GM23338 (cell line): ENCODE measurements at regions not wholly inside any gene's neighbourhood (a gene's known extent, or its start where the extent isn't known, plus 50 kb on each side); places are given as distances from the start of the nearest gene placed in this dataset.
A peak's percentile ranks its signal among the peaks of the same experiment; 100 is the strongest.

ENCODE experiments used
- ATAC-seq: fragments of 200-7000 bp; cut with Tn5 transposase; 3 replicates; pipeline ENCODE4 v1.9.1; 2020
- DNase-seq: peaks from one replicate; pipeline ENCODE4 v3.0.0-alpha.2; 2015; ENCODE audit warnings: low spot score
- H2AFZ ChIP-seq: fragments of 200-600 bp; sonication (generic); 2 replicates; pipeline ENCODE4 v1.8.0; 2016; ENCODE audit warnings: antibody characterized with exemption, mild to moderate bottlenecking, moderate library complexity
- H3F3A ChIP-seq: fragments of 200-600 bp; sonication (generic); replicated peaks from 2 replicates; pipeline ENCODE4 v1.8.0; 2017; ENCODE audit warnings: antibody characterized with exemption, mixed run types, low read depth
- H3K27ac ChIP-seq: fragments of 200-600 bp; sonication (generic); 2 replicates; pipeline ENCODE4 v1.6.1; 2016; ENCODE audit warnings: low read depth
- H3K27me3 ChIP-seq: fragments of 200-600 bp; sonication (generic); 2 replicates; pipeline ENCODE4 v1.8.0; 2016; ENCODE audit warnings: mild to moderate bottlenecking, mixed run types, moderate library complexity; ENCODE audit not compliant: insufficient read depth
- H3K36me3 ChIP-seq: fragments of 200-600 bp; sonication (generic); 2 replicates; pipeline ENCODE4 v1.8.0; 2016; ENCODE audit warnings: mild to moderate bottlenecking; ENCODE audit not compliant: insufficient read depth
- H3K4me1 ChIP-seq: fragments of 200-600 bp; sonication (generic); 2 replicates; pipeline ENCODE4 v1.8.0; 2016; ENCODE audit warnings: mild to moderate bottlenecking, moderate library complexity; ENCODE audit not compliant: insufficient read depth
- H3K4me2 ChIP-seq: fragments of 200-600 bp; sonication (generic); 2 replicates; pipeline ENCODE4 v1.7.1; 2017; ENCODE audit warnings: mixed run types
- H3K4me3 ChIP-seq: fragments of 200-600 bp; sonication (generic); 2 replicates; pipeline ENCODE4 v1.6.1; 2016; ENCODE audit warnings: mixed run types
- H3K79me2 ChIP-seq: fragments of 200-600 bp; sonication (generic); replicated peaks from 2 replicates; pipeline ENCODE4 v1.8.0; 2017; ENCODE audit warnings: mild to moderate bottlenecking; ENCODE audit not compliant: insufficient read depth
- H3K9me2 ChIP-seq: fragments of 200-600 bp; sonication (generic); 2 replicates; pipeline ENCODE4 v1.8.0; 2017; ENCODE audit not compliant: insufficient read depth
- H4K20me1 ChIP-seq: fragments of 200-600 bp; sonication (generic); replicated peaks from 2 replicates; pipeline ENCODE4 v1.8.0; 2017; ENCODE audit warnings: mild to moderate bottlenecking; ENCODE audit not compliant: insufficient read depth
- H3K27ac Mint-ChIP-seq: 2 replicates; pipeline ENCODE4 v1.8.0; 2020; ENCODE audit warnings: inconsistent platforms, mild to moderate bottlenecking, moderate library complexity, mixed read lengths
- H3K27me3 Mint-ChIP-seq: 3 replicates; pipeline ENCODE4 v1.8.0; 2022; ENCODE audit warnings: low read depth, mild to moderate bottlenecking, moderate library complexity, mixed read lengths, inconsistent platforms; ENCODE audit not compliant: insufficient read depth, poor library complexity
- H3K36me3 Mint-ChIP-seq: 3 replicates; pipeline ENCODE4 v1.8.0; 2021; ENCODE audit warnings: low read depth, mild to moderate bottlenecking, inconsistent platforms, moderate library complexity, mixed read lengths
- H3K4me1 Mint-ChIP-seq: 3 replicates; pipeline ENCODE4 v1.8.0; 2020; ENCODE audit warnings: mild to moderate bottlenecking, inconsistent platforms, mixed read lengths
- H3K4me3 Mint-ChIP-seq: 3 replicates; pipeline ENCODE4 v1.8.0; 2021; ENCODE audit warnings: moderate library complexity, mild to moderate bottlenecking, inconsistent platforms, mixed read lengths
- H3K9me3 Mint-ChIP-seq: 3 replicates; pipeline ENCODE4 v1.8.0; 2020; ENCODE audit warnings: moderate library complexity, mild to moderate bottlenecking, inconsistent platforms, mixed read lengths
- CREB1 ChIP-seq: fragments of 250-450 bp; sonication (Bioruptor Pico); IDR thresholded peaks from 2 replicates; pipeline ENCODE4 v1.5.0; 2020; ENCODE audit warnings: low read depth, mild to moderate bottlenecking, moderate library complexity
- CTCF ChIP-seq, 2 experiments: fragments of 200-600 bp in 1 of 2; sonication (generic) in 1 of 2; conservative IDR thresholded peaks; 2 replicates each; pipeline versions ENCODE4 v1.5.1 to v1.6.1; 2016 to 2017; ENCODE audit warnings: antibody characterized with exemption in 2 of 2, low read depth in 2 of 2, mild to moderate bottlenecking in 2 of 2, moderate library complexity in 1 of 2
- ETS1 ChIP-seq: IDR thresholded peaks from 2 replicates; pipeline ENCODE4 v1.6.1; 2016; ENCODE audit warnings: antibody characterized with exemption
- EZH2 ChIP-seq: fragments of 200-600 bp; sonication (generic); IDR thresholded peaks from one replicate; pipeline ENCODE4 v1.8.0; 2017; ENCODE audit warnings: antibody characterized with exemption, mild to moderate bottlenecking, low read depth; ENCODE audit not compliant: unreplicated experiment
- JUNB ChIP-seq: IDR thresholded peaks from one replicate; pipeline ENCODE4 v1.6.1; 2016; ENCODE audit warnings: antibody characterized with exemption; ENCODE audit not compliant: unreplicated experiment
- NANOG ChIP-seq: IDR thresholded peaks from 2 replicates; pipeline ENCODE4 v1.6.1; 2016; ENCODE audit warnings: antibody characterized with exemption, borderline replicate concordance
- POLR2AphosphoS5 ChIP-seq: IDR thresholded peaks from 2 replicates; pipeline ENCODE4 v1.6.1; 2016; ENCODE audit warnings: antibody characterized with exemption, low read depth
- REST ChIP-seq: IDR thresholded peaks from one replicate; pipeline ENCODE4 v1.6.1; 2018; ENCODE audit warnings: antibody characterized with exemption; ENCODE audit not compliant: unreplicated experiment
- STAT1 ChIP-seq: IDR thresholded peaks from one replicate; pipeline ENCODE4 v1.6.1; 2016; ENCODE audit warnings: antibody characterized with exemption; ENCODE audit not compliant: unreplicated experiment
- ZNF114 ChIP-seq: fragments of 250-450 bp; sonication (Bioruptor Pico); IDR thresholded peaks from 2 replicates; pipeline ENCODE4 v1.5.0; 2020; ENCODE audit warnings: mild to moderate bottlenecking, moderate library complexity
- ZNF331 ChIP-seq: fragments of 250-450 bp; sonication (Bioruptor Pico); IDR thresholded peaks from 2 replicates; pipeline ENCODE4 v1.5.0; 2020; ENCODE audit warnings: low read depth, mild to moderate bottlenecking, moderate library complexity
- ZNF462 ChIP-seq: fragments of 250-450 bp; sonication (Bioruptor Pico); IDR thresholded peaks from 2 replicates; pipeline ENCODE4 v1.5.0; 2020; ENCODE audit warnings: mild to moderate bottlenecking, moderate library complexity

GRCh38 chr3:14351617-14352001 is 50.8 kb upstream of the SLC6A6 start (continued):
- no peak for TF ChIP-seq ZNF462 (CRISPR knock-in tag)
- no peak for TF ChIP-seq ZNF114
- TF ChIP-seq CTCF (conservative IDR thresholded peaks at IDR 0.05; ENCODE audit: low read depth in 2 of 2) = no peak; a peak in 1 of 4 replicates
- TF ChIP-seq JUNB = no peak
- no peak for TF ChIP-seq STAT1

- peak; percentile 73 for DNase-seq
- H3K27ac Mint-ChIP-seq = no peak overlapping the region
- Histone ChIP-seq H2AFZ (peak overlapping the region; percentile 1; the same call in 1 of the 2 replicates), H3K4me1 (peaks cover 8% of the 10 kb centered on the region; the same call in 1 of the 2 replicates), H3K27me3 (no peaks in the 10 kb centered on the region), H3K36me3 (no peaks in the 10 kb centered on the region), H4K20me1 (no peaks in the 10 kb centered on the region), H3K9me2 (no peaks in the 10 kb centered on the region), H3K79me2 (no peaks in the 10 kb centered on the region), H3K4me3 (no peak overlapping the region), H3K27ac (no peak overlapping the region), H3K4me2 (no peak overlapping the region), H3F3A (no peaks in the 10 kb centered on the region)
- H3K36me3 Mint-ChIP-seq = no peaks in the 10 kb centered on the region
- peaks cover 13% of the 10 kb centered on the region for H3K27me3 Mint-ChIP-seq
- H3K4me1 Mint-ChIP-seq = peaks cover 20% of the 10 kb centered on the region
- peak; percentile 74 for ATAC-seq
- no peaks in the 10 kb centered on the region for H3K9me3 Mint-ChIP-seq
- no peak for TF ChIP-seq CREB1
- no peak for TF ChIP-seq EZH2
- TF ChIP-seq ZNF114 = no peak
- no peak for TF ChIP-seq STAT1
- TF ChIP-seq NANOG = no peak
- TF ChIP-seq ZNF331 (CRISPR knock-in tag) = no peak
- TF ChIP-seq REST = no peak
- TF ChIP-seq ETS1 = no peak
- no peak for TF ChIP-seq JUNB
- TF ChIP-seq POLR2AphosphoS5 = no peak
- H3K4me3 Mint-ChIP-seq = no peak overlapping the region
Observed at GRCh38 chr3:14352002-14352627, 50.3 kb upstream of the SLC6A6 start.
